Astrocyte (in vitro differentiated cells and primary cell): ENCODE measurements at regions not wholly inside any gene's neighbourhood (a gene's known extent, or its start where the extent isn't known, plus 50 kb on each side); places are given as distances from the start of the nearest gene placed in this dataset.

ENCODE experiments used
- DNase-seq: peaks from one replicate; pipeline ENCODE4 v3.0.0-alpha.2; 2010; ENCODE audit warnings: low read depth
- FAIRE-seq: peaks from 2 replicates; lab custom pipeline; 2011; peaks lifted over from hg19 to GRCh38; lab: Jason Lieb, UNC
- H2AFZ ChIP-seq: 2 replicates; pipeline ENCODE4 v1.6.0; 2012; ENCODE audit warnings: low read depth, low read length, inconsistent platforms
- H3K27ac ChIP-seq: 2 replicates; pipeline ENCODE4 v1.5.1; 2011; ENCODE audit warnings: low read depth, low read length, inconsistent platforms
- H3K27me3 ChIP-seq: 2 replicates; pipeline ENCODE4 v1.6.0; 2011; ENCODE audit warnings: low read length, inconsistent platforms; ENCODE audit not compliant: insufficient read depth
- H3K36me3 ChIP-seq: 2 replicates; pipeline ENCODE4 v1.5.1; 2011; ENCODE audit warnings: low read length, inconsistent platforms; ENCODE audit not compliant: insufficient read depth
- H3K4me1 ChIP-seq: 2 replicates; pipeline ENCODE4 v1.5.1; 2011; ENCODE audit warnings: low read length, inconsistent platforms; ENCODE audit not compliant: insufficient read depth
- H3K4me2 ChIP-seq: 2 replicates; pipeline ENCODE4 v1.6.0; 2012; ENCODE audit warnings: low read length, inconsistent platforms
- H3K4me3 ChIP-seq: 2 replicates; pipeline ENCODE4 v1.5.1; 2011; ENCODE audit warnings: low read depth, mild to moderate bottlenecking, low read length, inconsistent platforms; ENCODE audit not compliant: insufficient read depth
- H3K79me2 ChIP-seq: 2 replicates; pipeline ENCODE4 v1.6.0; 2012; ENCODE audit warnings: mild to moderate bottlenecking, low read length, inconsistent platforms; ENCODE audit not compliant: insufficient read depth
- H3K9ac ChIP-seq: 2 replicates; pipeline ENCODE4 v1.6.0; 2012; ENCODE audit warnings: mild to moderate bottlenecking, low read length, inconsistent platforms
- H3K9me3 ChIP-seq: 2 replicates; pipeline ENCODE4 v1.5.1; 2012; ENCODE audit warnings: low read depth, mild to moderate bottlenecking, low read length, inconsistent platforms; ENCODE audit not compliant: insufficient read depth
- H4K20me1 ChIP-seq: 2 replicates; pipeline ENCODE4 v1.6.0; 2012; ENCODE audit warnings: low read length, inconsistent platforms; ENCODE audit not compliant: insufficient read depth
- H3K27ac Mint-ChIP-seq: one replicate; pipeline ENCODE4 v1.8.0; 2021; ENCODE audit warnings: mild to moderate bottlenecking, mixed read lengths; ENCODE audit not compliant: unreplicated experiment
- H3K27me3 Mint-ChIP-seq: one replicate; pipeline ENCODE4 v1.8.0; 2021; ENCODE audit warnings: low read depth, mixed read lengths; ENCODE audit not compliant: unreplicated experiment
- H3K36me3 Mint-ChIP-seq: one replicate; pipeline ENCODE4 v1.8.0; 2021; ENCODE audit warnings: low read depth, mixed read lengths; ENCODE audit not compliant: unreplicated experiment
- H3K4me1 Mint-ChIP-seq: one replicate; pipeline ENCODE4 v1.8.0; 2021; ENCODE audit warnings: low read depth, mixed read lengths; ENCODE audit not compliant: unreplicated experiment
- H3K4me3 Mint-ChIP-seq: one replicate; pipeline ENCODE4 v1.8.0; 2021; ENCODE audit warnings: mild to moderate bottlenecking, moderate library complexity, mixed read lengths; ENCODE audit not compliant: unreplicated experiment
- H3K9me3 Mint-ChIP-seq: one replicate; pipeline ENCODE4 v1.8.0; 2021; ENCODE audit warnings: mild to moderate bottlenecking, mixed read lengths; ENCODE audit not compliant: unreplicated experiment
- CTCF ChIP-seq: IDR thresholded peaks from 2 replicates; pipeline ENCODE4 v1.5.1; 2011; ENCODE audit warnings: low read depth, mild to moderate bottlenecking, inconsistent platforms, low read length, moderate library complexity; ENCODE audit not compliant: insufficient read depth
- EZH2 ChIP-seq: IDR thresholded peaks from 2 replicates; pipeline ENCODE4 v1.6.1; 2012; ENCODE audit warnings: mild to moderate bottlenecking, low read length, inconsistent platforms; ENCODE audit not compliant: insufficient read depth

GRCh38 chr3:163327086-163327485 is 1751.2 kb downstream of the SI start:
- Histone ChIP-seq H3K4me3 (no peak overlapping the region), H3K4me1 (no peaks in the 10 kb centered on the region), H3K4me2 (no peak overlapping the region), H3K9ac (no peak overlapping the region), H3K27me3 (no peaks in the 10 kb centered on the region), H3K79me2 (no peaks in the 10 kb centered on the region), H3K36me3 (no peaks in the 10 kb centered on the region), H4K20me1 (no peaks in the 10 kb centered on the region), H2AFZ (no peak overlapping the region), H3K27ac (no peak overlapping the region), H3K9me3 (peaks cover 5% of the 10 kb centered on the region)
- DNase-seq: no peak
- Mint-ChIP-seq H3K27me3 (no peaks in the 10 kb centered on the region), H3K9me3 (peaks cover 10% of the 10 kb centered on the region), H3K4me3 (no peak overlapping the region), H3K36me3 (no peaks in the 10 kb centered on the region), H3K4me1 (peaks cover 10% of the 10 kb centered on the region), H3K27ac (no peak overlapping the region)
- no peak for FAIRE-seq
- no peak for TF ChIP-seq EZH2
- TF ChIP-seq CTCF: no peak

GRCh38 chr3:163315786-163316185 is 1762.5 kb downstream of the SI start:
- no peak overlapping the region for H3K27ac ChIP-seq
- FAIRE-seq (no peak), DNase-seq (no peak)
- no peaks in the 10 kb centered on the region for H3K36me3 ChIP-seq
- Mint-ChIP-seq H3K9me3 (peaks cover 4% of the 10 kb centered on the region), H3K27ac (no peak overlapping the region), H3K27me3 (no peaks in the 10 kb centered on the region), H3K4me3 (no peak overlapping the region), H3K4me1 (peaks cover 6% of the 10 kb centered on the region), H3K36me3 (no peaks in the 10 kb centered on the region)
- no peak overlapping the region for H2AFZ ChIP-seq
- H3K4me3 ChIP-seq: no peak overlapping the region
- TF ChIP-seq EZH2 (no peak), CTCF (no peak)
- H4K20me1 ChIP-seq: no peaks in the 10 kb centered on the region
- H3K9me3 ChIP-seq: no peaks in the 10 kb centered on the region
- H3K9ac ChIP-seq: no peak overlapping the region
- no peaks in the 10 kb centered on the region for H3K27me3 ChIP-seq
- H3K79me2 ChIP-seq: no peaks in the 10 kb centered on the region
- H3K4me2 ChIP-seq: no peak overlapping the region
- H3K4me1 ChIP-seq: no peaks in the 10 kb centered on the region

GRCh38 chr3:163306405-163306804 is 1771.9 kb downstream of the SI start:
- H3K27me3 Mint-ChIP-seq: no peaks in the 10 kb centered on the region
- Histone ChIP-seq H3K4me2 (no peak overlapping the region), H3K27ac (no peak overlapping the region), H3K36me3 (no peaks in the 10 kb centered on the region), H3K4me1 (no peaks in the 10 kb centered on the region), H3K9me3 (peaks cover 5% of the 10 kb centered on the region), H2AFZ (no peak overlapping the region), H3K9ac (no peak overlapping the region), H4K20me1 (no peaks in the 10 kb centered on the region), H3K27me3 (no peaks in the 10 kb centered on the region), H3K79me2 (no peaks in the 10 kb centered on the region), H3K4me3 (no peak overlapping the region)
- no peaks in the 10 kb centered on the region for H3K36me3 Mint-ChIP-seq
- no peak overlapping the region for H3K4me3 Mint-ChIP-seq
- H3K27ac Mint-ChIP-seq: no peak overlapping the region
- no peaks in the 10 kb centered on the region for H3K9me3 Mint-ChIP-seq
- no peak for DNase-seq
- TF ChIP-seq EZH2 (no peak), CTCF (no peak)
- no peaks in the 10 kb centered on the region for H3K4me1 Mint-ChIP-seq
- no peak for FAIRE-seq
